ENCODE measurements at regions not wholly inside any gene's neighbourhood (a gene's known extent, or its start where the extent isn't known, plus 50 kb on each side); places are given as distances from the start of the nearest gene placed in this dataset.

GRCh38 chr9:115264313-115264712, 146.4 kb upstream of the TNC start:
- Histone ChIP-seq H3K4me3 (ENCODE audit: low read depth, low read length) (no peak overlapping the region), H3K36me3 (no peaks in the 10 kb centered on the region), H3K9me3 (no peaks in the 10 kb centered on the region), H3K4me1 (no peaks in the 10 kb centered on the region), H3K27me3 (no peaks in the 10 kb centered on the region)
- TF ChIP-seq, protein P1, sequence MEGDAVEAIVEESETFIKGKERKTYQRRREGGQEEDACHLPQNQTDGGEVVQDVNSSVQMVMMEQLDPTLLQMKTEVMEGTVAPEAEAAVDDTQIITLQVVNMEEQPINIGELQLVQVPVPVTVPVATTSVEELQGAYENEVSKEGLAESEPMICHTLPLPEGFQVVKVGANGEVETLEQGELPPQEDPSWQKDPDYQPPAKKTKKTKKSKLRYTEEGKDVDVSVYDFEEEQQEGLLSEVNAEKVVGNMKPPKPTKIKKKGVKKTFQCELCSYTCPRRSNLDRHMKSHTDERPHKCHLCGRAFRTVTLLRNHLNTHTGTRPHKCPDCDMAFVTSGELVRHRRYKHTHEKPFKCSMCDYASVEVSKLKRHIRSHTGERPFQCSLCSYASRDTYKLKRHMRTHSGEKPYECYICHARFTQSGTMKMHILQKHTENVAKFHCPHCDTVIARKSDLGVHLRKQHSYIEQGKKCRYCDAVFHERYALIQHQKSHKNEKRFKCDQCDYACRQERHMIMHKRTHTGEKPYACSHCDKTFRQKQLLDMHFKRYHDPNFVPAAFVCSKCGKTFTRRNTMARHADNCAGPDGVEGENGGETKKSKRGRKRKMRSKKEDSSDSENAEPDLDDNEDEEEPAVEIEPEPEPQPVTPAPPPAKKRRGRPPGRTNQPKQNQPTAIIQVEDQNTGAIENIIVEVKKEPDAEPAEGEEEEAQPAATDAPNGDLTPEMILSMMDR (IDR thresholded peaks at IDR 0.05; ENCODE audit: low read depth, low read length): no peak
- DNase-seq: no peak

GRCh38 chr9:115267790-115268189, 149.8 kb upstream of the TNC start:
- H3K4me3 ChIP-seq (ENCODE audit: low read depth, low read length): no peak overlapping the region
- TF ChIP-seq, protein P1 (IDR thresholded peaks at IDR 0.05; ENCODE audit: low read depth, low read length): no peak
- H3K4me1 ChIP-seq: no peaks in the 10 kb centered on the region
- H3K36me3 ChIP-seq: no peaks in the 10 kb centered on the region
- no peak for DNase-seq
- H3K27me3 ChIP-seq: no peaks in the 10 kb centered on the region
- no peaks in the 10 kb centered on the region for H3K9me3 ChIP-seq

- DNase-seq: no peak
- no peaks in the 10 kb centered on the region for H3K27me3 ChIP-seq
- TF ChIP-seq, protein P1 (IDR thresholded peaks at IDR 0.05; ENCODE audit: low read depth, low read length): no peak
- no peak overlapping the region for H3K4me3 ChIP-seq (ENCODE audit: low read depth, low read length)
- H3K36me3 ChIP-seq: no peaks in the 10 kb centered on the region
- H3K9me3 ChIP-seq: no peaks in the 10 kb centered on the region
- H3K4me1 ChIP-seq: no peaks in the 10 kb centered on the region
These were observed 157.8 kb upstream of the TNC start for GRCh38 chr9:115275753-115276152.

- Histone ChIP-seq H3K27me3 (no peaks in the 10 kb centered on the region), H3K9me3 (no peaks in the 10 kb centered on the region), H3K4me3 (ENCODE audit: low read depth, low read length) (no peak overlapping the region), H3K36me3 (no peaks in the 10 kb centered on the region), H3K4me1 (no peaks in the 10 kb centered on the region)
- TF ChIP-seq, protein P1 (IDR thresholded peaks at IDR 0.05; ENCODE audit: low read depth, low read length): no peak
- DNase-seq: no peak
These were observed 158.7 kb upstream of the TNC start for GRCh38 chr9:115276621-115277020.

DNA sequence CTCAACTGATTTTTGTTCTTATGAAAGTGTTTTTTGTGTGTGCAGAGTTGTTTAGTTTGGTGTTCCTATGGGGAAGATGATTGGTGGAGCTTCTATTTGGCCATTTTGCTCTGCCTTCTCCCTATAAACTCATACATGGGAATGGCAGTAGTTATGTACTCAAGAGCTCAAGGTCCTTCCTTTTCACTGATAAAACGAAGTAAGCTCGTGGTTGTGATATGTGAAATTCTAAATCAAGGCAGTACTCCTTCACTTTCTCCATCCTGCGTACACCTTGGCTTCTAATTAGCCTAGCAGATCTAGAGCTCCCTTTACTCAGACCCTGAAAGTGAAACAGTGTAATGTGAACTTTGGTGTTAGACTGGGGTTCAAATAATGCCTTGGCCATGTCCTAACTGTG, 159.3 kb upstream of the TNC start:
- no peak for DNase-seq
- Histone ChIP-seq H3K9me3 (no peaks in the 10 kb centered on the region), H3K4me3 (ENCODE audit: low read depth, low read length) (no peak overlapping the region), H3K27me3 (no peaks in the 10 kb centered on the region), H3K36me3 (no peaks in the 10 kb centered on the region), H3K4me1 (no peaks in the 10 kb centered on the region)
- TF ChIP-seq, protein P1 (IDR thresholded peaks at IDR 0.05; ENCODE audit: low read depth, low read length): no peak

DNA sequence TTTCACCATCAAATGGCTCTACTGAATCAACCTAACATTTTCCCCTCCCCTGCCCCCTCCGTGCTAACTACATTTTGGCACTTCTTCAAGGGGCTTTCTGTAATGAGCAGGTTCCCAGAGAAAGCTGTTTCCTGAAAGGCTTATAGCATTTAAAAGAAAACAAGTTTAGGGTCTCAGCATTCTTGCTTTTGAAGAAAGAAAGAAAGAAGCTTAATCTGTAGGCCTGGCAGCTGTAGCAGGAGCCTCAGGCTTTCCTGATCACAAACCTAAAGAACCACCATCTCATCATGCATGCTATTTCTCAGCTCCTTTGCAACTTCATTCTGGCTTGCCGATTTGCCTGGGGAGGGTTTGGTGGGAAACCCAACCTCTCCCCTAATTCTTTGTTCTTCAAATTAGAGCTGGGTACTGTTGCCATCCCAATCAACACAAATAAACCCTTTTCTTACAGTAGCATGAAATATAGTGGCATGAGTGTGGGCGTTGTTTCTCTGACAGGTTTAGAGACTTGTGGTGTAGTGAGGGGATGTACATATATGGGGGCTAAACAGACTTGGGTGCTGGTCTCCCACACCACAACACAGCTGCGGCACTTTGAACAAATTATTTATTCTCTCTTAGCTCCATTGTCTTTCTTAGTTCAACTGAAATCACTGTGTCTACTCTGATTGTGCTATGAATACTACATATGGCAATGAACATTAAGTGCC, 160.5 kb upstream of the TNC start:
- H3K4me3 ChIP-seq (ENCODE audit: low read depth, low read length): no peak overlapping the region
- H3K36me3 ChIP-seq: no peaks in the 10 kb centered on the region
- no peak for DNase-seq
- H3K27me3 ChIP-seq: no peaks in the 10 kb centered on the region
- no peaks in the 10 kb centered on the region for H3K9me3 ChIP-seq
- no peaks in the 10 kb centered on the region for H3K4me1 ChIP-seq
- TF ChIP-seq, protein P1 (IDR thresholded peaks at IDR 0.05; ENCODE audit: low read depth, low read length): no peak
